CD4-positive, alpha-beta T cell (primary cell): ENCODE measurements at regions not wholly inside any gene's neighbourhood (a gene's known extent, or its start where the extent isn't known, plus 50 kb on each side); places are given as distances from the start of the nearest gene placed in this dataset.

ENCODE experiments used
- ATAC-seq: fragments of 200-7000 bp; cut with Tn5 transposase; one replicate; pipeline ENCODE4 v1.10.0; 2022; ENCODE audit warnings: mild to moderate bottlenecking; ENCODE audit not compliant: poor library complexity
- CTCF ChIA-PET: fragments of 350-600 bp; sonication (Branson Sonifier 250); formaldehyde crosslinking; loops from one replicate; lab custom pipeline; 2021; ENCODE audit warnings: antibody characterized with exemption, inconsistent platforms; lab: Charles Lee
- POLR2A ChIA-PET: fragments of 350-600 bp; sonication (Branson Sonifier 250); formaldehyde crosslinking; loops from one replicate; lab custom pipeline; 2021; ENCODE audit warnings: antibody characterized with exemption, inconsistent platforms; lab: Charles Lee
- DNase-seq, 14 experiments: peaks; one replicate each; pipeline ENCODE4 v3.0.0-alpha.2; 2013 to 2020; ENCODE audit warnings: mixed read lengths in 2 of 14
- H3K27ac ChIP-seq, 2 donors: one replicate each; pipeline versions ENCODE4 v1.5.1 to v1.7.0; 2013; ENCODE audit warnings: low read length in 2 of 2, low read depth in 1 of 2, mild to moderate bottlenecking in 1 of 2
- H3K27me3 ChIP-seq, 2 experiments: 1 replicate in 1 of 2; 2 replicates in 1 of 2; pipeline versions ENCODE4 v1.6.1 to v1.7.0; 2013; ENCODE audit warnings: low read length in 2 of 2, control low read depth in 1 of 2, mild to moderate bottlenecking in 1 of 2, moderate library complexity in 1 of 2; ENCODE audit not compliant: insufficient read depth in 2 of 2, control insufficient read depth in 1 of 2
- H3K36me3 ChIP-seq: one replicate; pipeline ENCODE4 v1.6.1; 2013; ENCODE audit warnings: low read length, control low read depth; ENCODE audit not compliant: insufficient read depth
- H3K4me1 ChIP-seq: one replicate; pipeline ENCODE4 v1.6.1; 2013; ENCODE audit warnings: low read length, control low read depth; ENCODE audit not compliant: insufficient read depth
- H3K4me3 ChIP-seq: one replicate; pipeline ENCODE4 v1.5.1; 2013; ENCODE audit warnings: mild to moderate bottlenecking, low read length, moderate library complexity
- H3K9me3 ChIP-seq, 2 experiments: 1 replicate in 1 of 2; 2 replicates in 1 of 2; pipeline versions ENCODE4 v1.6.1 to v1.7.0; 2013; ENCODE audit warnings: low read length in 2 of 2, mild to moderate bottlenecking in 2 of 2, control low read depth in 1 of 2, moderate library complexity in 1 of 2; ENCODE audit not compliant: control insufficient read depth in 1 of 2, insufficient read depth in 1 of 2
- H3K27ac Mint-ChIP-seq: one replicate; pipeline ENCODE4 v1.8.0; 2020; ENCODE audit warnings: mixed read lengths
- H3K27me3 Mint-ChIP-seq: one replicate; pipeline ENCODE4 v1.8.0; 2021; ENCODE audit warnings: mixed read lengths
- H3K36me3 Mint-ChIP-seq: one replicate; pipeline ENCODE4 v1.8.0; 2021; ENCODE audit warnings: low read depth, mixed read lengths
- H3K4me1 Mint-ChIP-seq: one replicate; pipeline ENCODE4 v1.8.0; 2021; ENCODE audit warnings: low read depth, mixed read lengths
- H3K4me3 Mint-ChIP-seq: one replicate; pipeline ENCODE4 v1.8.0; 2020; ENCODE audit warnings: mild to moderate bottlenecking, mixed read lengths
- H3K9me3 Mint-ChIP-seq: one replicate; pipeline ENCODE4 v1.8.0; 2020; ENCODE audit warnings: mixed read lengths
- CTCF ChIP-seq: fragments of 200-600 bp; IDR thresholded peaks from one replicate; pipeline ENCODE4 v1.8.0; 2022; ENCODE audit warnings: antibody characterized with exemption, mild to moderate bottlenecking
- intact Hi-C, 2 experiments: fragments of 100-400 bp; cut with DNase I in 1 of 2; cut with micrococcal nuclease in 1 of 2; formaldehyde crosslinking; loops; one replicate each; pipeline versions ENCODE4 v1.15.1 to v1.9.0; 2023 to 2025; cut with DNase I, micrococcal nuclease

- Mint-ChIP-seq H3K27me3 (no peaks in the 10 kb centered on the region), H3K36me3 (no peaks in the 10 kb centered on the region), H3K27ac (no peak overlapping the region), H3K4me3 (no peak overlapping the region), H3K9me3 (peaks cover 11% of the 10 kb centered on the region), H3K4me1 (no peaks in the 10 kb centered on the region)
- intact Hi-C loops = no loop called here
- no peak for TF ChIP-seq CTCF
- Histone ChIP-seq H3K9me3 (peaks cover 0 to 7% of the 10 kb centered on the region in 2 experiments), H3K4me3 (no peak overlapping the region), H3K27me3 (no peaks in the 10 kb centered on the region), H3K36me3 (no peaks in the 10 kb centered on the region), H3K4me1 (no peaks in the 10 kb centered on the region), H3K27ac (no peak overlapping the region)
- no peak for DNase-seq
- POLR2A ChIA-PET = no interaction called here
- no peak for ATAC-seq
- CTCF ChIA-PET = no interaction called here
Observed at GRCh38 chr21:18663663-18664062, 260.1 kb upstream of the TMPRSS15 start.

- intact Hi-C loops = no loop called here
- TF ChIP-seq CTCF = no peak
- no peak overlapping the region for H3K27ac Mint-ChIP-seq
Observed at GRCh38 chr21:18666725-18667124, 263.1 kb upstream of the TMPRSS15 start.

GRCh38 chr21:18673789-18674188 lies 270.2 kb upstream of the TMPRSS15 start:
- Mint-ChIP-seq H3K4me3 (no peak overlapping the region), H3K9me3 (peaks cover 15% of the 10 kb centered on the region), H3K27me3 (no peaks in the 10 kb centered on the region), H3K27ac (no peak overlapping the region), H3K4me1 (no peaks in the 10 kb centered on the region), H3K36me3 (no peaks in the 10 kb centered on the region)
- Histone ChIP-seq H3K9me3 (peaks cover 0 to 4% of the 10 kb centered on the region in 2 experiments), H3K27ac (no peak overlapping the region), H3K36me3 (no peaks in the 10 kb centered on the region), H3K4me3 (no peak overlapping the region), H3K27me3 (no peaks in the 10 kb centered on the region), H3K4me1 (no peaks in the 10 kb centered on the region)
- ChIA-PET CTCF (no interaction called here), POLR2A (no interaction called here)
- DNase-seq (no peak), ATAC-seq (no peak)
- no peak for TF ChIP-seq CTCF
- intact Hi-C loops = no loop called here

More at GRCh38 chr21:18666725-18667124, 263.1 kb upstream of the TMPRSS15 start:
- Histone ChIP-seq H3K27ac (no peak overlapping the region), H3K9me3 (peaks cover 0 to 12% of the 10 kb centered on the region in 2 experiments), H3K4me1 (no peaks in the 10 kb centered on the region), H3K27me3 (no peaks in the 10 kb centered on the region), H3K4me3 (no peak overlapping the region), H3K36me3 (no peaks in the 10 kb centered on the region)
- ATAC-seq (no peak), DNase-seq (no peak)
- POLR2A ChIA-PET = no interaction called here
- CTCF ChIA-PET = no interaction called here
- peaks cover 18% of the 10 kb centered on the region for H3K9me3 Mint-ChIP-seq
- H3K4me3 Mint-ChIP-seq = no peak overlapping the region
- no peaks in the 10 kb centered on the region for H3K27me3 Mint-ChIP-seq
- H3K4me1 Mint-ChIP-seq = no peaks in the 10 kb centered on the region
- no peaks in the 10 kb centered on the region for H3K36me3 Mint-ChIP-seq
